Bone marrow (tissue), 2 donors: ENCODE measurements at regions not wholly inside any gene's neighbourhood (a gene's known extent, or its start where the extent isn't known, plus 50 kb on each side); places are given as distances from the start of the nearest gene placed in this dataset.

Experiments used
- DNase-seq, 2 donors: peaks; one replicate each; lab custom pipeline; 2025; lab: John Stamatoyannopoulos, UW

DNA sequence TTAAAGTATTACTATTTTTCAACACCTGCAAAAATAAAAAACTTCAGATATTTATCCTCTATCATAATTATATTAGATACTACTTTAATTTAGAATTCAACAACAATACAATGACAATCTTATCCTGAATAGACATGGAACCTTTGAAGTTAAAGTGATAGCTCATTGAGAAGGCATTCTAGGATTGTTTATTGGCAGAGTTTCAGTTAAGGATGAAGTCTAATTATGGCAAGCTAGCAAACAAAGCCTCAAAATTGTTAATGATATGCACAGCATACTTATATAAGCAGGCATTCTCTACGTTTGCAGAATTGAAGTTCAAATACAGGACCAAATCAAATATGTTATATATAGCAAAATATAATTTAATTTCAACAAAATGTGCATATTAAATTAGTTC lies 91.2 kb upstream of the ABI3BP start:
- DNase-seq, result no peak

DNA sequence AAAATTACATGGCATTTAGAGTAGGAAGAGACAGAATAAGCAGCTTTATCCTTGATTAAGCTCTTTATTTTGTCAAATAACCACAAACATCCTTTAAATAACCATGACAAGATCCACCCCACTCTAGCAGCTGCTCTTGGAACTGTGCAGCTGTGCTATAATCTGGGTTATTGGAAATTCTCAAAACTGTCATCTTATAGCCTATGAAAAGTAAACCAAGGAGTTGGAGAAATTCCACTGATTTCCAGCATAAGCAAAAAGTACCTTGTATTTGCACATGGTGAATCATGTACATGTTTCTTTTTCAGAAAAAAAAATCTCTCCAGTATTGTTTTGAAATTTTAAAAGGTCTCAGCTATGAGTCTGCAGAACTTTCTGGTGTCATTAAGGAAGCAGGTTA lies 88.8 kb upstream of the ABI3BP start:
- no peak for DNase-seq

DNA sequence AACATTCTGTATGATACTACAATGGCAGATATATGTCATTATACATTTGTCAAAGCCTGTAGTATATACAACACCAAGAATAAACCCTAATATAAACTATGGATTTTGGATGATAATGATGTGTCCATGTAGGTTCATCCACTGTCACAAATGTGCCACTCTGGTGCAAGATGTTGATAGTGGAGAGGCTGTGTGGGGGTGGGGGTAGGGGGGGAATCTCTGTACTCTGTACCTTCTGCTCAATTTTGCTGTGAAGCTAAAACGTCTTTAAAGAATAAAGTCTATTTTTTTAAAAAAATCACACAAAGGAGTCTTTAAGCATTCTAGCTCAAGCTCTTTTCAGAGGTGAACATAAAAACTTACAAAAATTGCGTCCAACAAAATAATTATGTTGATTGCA lies 88.2 kb upstream of the ABI3BP start:
- no peak for DNase-seq

DNA sequence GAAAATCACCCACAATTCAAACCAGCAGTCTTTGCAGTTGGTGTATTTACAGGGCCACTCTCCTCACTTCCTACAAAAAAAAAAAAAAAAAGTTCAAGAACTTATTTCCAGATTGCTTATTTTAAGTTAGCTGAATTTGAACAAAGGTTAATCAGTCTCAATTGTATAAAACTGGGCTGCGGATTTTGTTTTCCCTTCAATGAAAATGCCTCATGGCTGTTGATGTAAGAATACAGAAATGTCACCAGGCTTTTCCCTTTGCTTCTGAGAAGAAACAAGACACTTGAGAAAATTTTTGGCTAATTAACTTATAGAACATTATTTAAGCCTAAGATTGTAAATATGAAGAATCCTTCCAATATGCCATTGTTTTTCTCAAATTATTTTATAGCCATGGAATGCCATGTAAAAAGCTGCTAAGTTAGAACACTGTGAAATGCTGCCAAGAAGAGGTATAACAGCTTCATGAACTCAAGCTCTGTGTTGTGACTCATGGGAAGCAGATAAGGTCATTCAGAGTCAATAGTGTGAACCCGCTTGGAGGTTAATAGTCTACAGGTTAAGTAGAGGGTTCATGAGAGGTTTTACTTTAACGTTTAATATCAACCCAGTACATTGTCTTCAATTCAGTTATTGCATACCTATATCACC lies 84.3 kb upstream of the ABI3BP start:
- DNase-seq, result no peak

DNA sequence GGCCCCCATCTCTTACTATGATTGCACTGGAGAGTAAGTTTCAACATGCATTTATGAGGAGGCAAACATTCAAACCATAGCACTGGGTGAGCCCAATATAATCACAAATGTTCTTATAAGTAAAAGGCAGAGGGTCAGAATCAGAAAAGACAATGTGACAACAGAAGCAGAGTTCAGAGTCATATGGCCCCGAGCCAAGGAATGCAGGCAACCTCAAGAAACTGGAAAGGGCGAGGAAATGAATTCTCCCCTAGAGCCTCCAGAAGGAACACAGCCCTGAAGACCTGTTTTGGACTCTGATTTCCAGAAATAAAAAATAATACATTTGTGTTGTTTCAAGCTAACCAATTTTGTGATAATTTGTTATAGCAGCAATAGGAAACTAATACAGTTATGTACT lies 81.3 kb upstream of the ABI3BP start:
- DNase-seq, result no peak

DNA sequence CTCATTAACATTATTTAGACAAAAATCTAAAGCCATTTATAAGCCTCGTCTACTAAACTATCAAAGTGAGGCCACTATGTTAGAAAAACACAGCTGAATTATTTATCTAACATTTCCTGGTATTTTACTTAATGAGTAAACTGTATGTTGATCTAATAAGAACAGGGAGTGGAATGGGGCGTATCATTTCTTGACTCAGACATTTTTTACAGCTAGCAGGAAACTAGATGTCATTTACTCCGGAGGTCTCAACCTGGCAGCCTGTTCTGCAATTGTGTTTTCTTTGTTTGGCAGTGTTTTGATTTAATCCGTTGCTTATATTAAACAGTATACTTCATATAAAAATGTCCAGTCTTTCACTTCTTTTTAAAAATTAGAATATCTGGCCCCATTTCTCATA lies 79.1 kb upstream of the ABI3BP start:
- no peak for DNase-seq

DNA sequence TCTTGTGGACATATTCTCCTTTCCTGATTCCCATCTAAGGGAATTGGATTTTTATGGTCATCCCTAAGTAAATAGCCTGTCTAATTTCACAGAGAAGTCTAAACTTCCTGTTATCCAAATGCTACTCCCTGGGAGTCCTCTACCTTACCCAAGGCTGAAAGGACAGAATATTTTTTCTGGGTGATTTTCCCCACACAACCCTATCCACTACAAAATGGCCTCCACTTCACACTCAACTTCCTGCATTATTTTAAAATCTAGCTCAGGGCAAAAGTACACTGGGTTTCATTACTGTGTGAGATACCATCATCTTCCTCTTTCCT lies 77.5 kb upstream of the ABI3BP start:
- DNase-seq, result no peak

DNA sequence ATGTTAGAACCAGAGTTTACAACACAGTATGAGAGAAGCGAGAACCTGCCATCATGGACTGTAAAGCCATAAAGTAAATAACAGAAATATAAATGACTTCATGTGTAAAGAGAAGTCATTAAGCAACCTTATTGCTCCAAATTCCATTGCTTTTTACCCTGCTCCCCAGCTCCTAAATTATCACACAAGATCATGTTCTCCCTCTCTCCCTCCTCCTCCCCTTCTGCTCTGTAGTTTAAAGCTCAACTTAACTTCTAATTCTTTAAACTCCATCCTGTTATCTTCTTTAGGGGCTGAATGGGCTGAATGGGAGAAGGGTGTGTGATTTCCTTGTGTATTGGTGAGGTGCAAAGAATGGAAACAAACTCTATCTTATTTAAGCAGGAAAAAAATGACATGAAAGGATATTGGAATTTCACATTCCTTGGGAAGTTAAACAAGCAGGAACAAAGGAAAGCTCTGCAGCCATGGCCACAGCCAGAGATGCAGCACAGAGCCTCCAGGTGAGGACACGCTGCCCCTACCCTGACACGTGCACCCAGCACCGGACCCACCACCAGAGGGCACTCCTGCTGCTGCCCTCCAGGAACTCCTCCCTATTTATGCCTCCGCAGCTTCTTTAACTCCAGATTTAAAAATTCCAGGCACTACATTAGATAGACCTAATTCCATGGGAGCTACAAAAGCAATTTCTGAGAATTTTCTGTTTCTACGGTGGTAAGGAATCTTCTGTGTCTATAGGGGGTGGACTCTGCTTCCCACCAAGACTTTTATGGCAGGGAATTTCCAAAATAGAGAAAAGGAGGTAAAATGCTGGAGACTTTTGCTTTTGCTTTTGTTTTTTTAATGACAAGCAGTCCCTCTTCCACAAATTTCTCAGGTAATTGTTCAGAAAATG lies 76.9 kb upstream of the ABI3BP start:
- DNase-seq, result peak; percentile 1 to 37

DNA sequence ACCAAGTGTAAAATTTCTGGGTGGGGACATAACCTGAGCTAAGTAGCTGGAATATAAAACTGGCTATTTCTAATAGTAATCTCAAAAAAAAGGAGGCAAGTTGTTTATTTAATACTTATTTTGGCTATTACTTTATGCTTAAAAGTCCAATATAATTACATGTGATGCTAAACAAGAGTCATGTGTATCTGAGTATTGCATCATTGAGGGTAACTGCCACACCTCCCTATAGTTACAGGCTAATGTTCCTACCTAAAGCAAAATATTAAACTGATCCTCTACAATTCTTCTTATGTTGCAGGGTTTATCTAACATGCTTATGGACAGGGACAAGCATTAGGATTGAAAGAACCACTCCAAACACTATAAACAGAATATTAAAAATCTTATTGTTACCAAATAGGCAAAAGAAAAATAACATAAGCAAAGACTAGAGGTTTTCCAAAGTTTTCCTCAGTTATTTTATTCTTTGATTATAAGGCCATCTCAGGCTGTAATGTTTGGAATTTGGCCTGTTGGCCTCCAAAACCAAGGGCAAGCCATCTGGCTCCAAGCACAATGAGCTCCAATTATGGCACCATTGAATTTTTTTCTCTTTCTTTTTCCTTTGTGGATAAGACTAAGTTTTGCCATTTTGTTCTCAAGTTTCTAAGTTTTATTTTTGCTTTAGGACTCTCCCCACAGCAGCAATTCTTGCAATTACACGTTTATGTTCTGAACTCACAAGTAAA lies 75.8 kb upstream of the ABI3BP start:
- no peak for DNase-seq

DNA sequence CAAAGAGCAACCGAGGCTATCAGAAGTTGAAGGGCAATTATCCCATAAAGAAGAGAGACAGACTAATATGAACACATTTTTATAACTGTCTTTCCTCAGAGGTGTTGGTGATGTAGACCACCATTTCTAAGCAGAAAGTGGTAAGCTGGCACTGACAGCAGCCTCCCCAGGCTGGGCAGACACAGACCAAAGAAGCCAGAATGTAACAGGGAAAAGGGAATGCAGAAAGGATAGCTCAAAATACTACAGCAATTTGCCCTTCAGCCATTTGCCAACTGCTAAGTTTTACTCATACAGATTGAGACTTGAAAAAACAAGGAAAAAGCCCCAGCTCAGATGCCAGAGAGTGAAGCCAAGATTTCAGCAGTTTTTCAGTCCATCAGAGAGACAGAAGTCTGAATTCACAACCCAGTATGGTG lies 73.5 kb upstream of the ABI3BP start:
- no peak for DNase-seq

DNA sequence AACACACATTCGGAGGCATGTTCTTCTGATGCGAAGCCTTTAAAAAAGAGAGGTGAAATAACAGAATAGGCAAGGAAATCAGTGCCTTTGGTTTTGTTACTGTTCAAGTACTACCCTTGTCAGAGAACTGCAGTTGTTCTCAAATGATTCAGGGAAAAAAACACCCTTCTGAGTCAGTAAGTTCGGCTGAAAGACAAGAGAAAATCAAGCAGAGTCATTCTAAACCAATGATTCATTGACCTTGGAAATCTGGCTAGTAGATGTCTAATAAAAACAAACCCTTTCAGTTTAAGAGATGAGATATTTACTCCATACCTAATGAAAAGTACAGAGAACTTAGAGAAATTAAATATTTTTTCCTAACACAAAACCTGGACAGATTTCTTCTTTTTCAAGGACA lies 72.7 kb upstream of the ABI3BP start:
- no peak for DNase-seq

DNA sequence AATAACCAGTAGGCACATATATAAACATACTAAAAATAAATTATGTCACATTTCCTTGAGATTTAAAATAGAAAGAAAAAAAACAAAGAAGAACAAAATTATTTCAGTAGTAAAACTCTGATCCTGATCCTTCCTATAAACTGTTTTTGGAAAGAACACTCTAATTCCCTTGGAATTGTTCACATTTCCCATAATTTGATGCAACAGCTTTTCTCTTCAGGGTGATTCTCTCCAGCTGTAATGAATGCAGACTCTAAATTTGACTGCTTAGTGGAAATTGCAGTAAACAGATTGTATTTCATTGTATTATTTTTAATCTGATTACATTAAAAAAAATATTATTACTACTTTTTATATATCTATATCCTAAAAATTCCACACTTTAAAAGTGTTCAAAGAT lies 70.2 kb upstream of the ABI3BP start:
- DNase-seq, result no peak

DNA sequence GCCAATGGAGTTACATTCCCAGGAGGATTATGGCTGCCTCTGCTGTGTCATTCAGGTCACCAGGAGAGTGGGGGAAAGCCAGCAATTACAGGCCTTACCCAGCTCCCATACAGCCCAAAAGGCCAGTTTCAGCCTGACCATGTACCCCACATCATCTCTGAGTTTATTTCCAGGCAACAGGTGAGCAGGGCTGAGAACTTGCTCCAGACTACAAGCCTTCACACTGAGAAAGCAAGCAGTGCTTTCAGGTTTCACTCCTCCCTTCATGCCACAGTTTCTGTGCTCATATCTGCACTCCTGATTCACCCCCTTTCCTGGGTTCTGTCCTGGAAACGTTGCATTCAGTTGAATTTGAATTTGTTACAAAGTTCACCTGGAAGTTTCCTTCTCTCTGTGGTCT lies 68.1 kb upstream of the ABI3BP start:
- no peak for DNase-seq

DNA sequence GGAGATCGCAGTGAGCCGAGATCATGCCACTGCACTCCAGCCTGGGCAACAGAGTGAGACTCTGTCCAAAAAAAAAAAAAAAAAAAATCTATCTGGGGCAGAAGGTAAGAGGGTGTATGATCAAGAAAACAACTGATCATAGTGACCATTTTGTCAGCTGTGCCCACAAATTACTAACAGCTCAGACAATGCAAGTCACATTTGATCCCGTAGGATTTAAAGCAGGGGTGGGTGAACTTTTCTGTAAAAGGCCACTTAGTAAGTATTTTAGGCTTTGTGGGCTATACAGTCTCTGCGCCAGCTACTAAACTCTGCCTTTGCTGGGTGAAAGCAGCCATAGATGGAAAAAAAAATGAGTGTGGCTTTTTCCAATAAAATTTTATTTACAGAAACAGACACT lies 57.6 kb upstream of the ABI3BP start:
- DNase-seq, result no peak

DNA sequence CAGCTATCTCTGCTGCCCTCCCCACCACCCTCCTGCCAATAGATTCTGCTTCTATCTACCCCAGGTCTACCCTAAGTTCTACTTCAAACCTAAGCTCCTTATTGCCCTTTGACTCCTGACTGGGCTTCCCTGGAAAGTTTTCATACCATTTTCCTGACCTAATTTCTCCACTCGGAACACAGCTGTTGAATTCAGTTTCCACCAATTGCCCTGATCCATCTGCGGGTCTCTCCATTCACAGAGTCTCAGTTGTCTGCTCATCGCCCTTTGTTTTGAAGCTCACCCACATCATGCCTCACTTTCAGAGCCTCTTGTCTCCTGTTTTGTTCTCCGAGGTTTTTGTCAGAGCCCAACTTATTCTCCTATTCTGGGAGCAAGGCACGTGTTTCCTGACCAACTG lies 56.8 kb upstream of the ABI3BP start:
- no peak for DNase-seq

DNA sequence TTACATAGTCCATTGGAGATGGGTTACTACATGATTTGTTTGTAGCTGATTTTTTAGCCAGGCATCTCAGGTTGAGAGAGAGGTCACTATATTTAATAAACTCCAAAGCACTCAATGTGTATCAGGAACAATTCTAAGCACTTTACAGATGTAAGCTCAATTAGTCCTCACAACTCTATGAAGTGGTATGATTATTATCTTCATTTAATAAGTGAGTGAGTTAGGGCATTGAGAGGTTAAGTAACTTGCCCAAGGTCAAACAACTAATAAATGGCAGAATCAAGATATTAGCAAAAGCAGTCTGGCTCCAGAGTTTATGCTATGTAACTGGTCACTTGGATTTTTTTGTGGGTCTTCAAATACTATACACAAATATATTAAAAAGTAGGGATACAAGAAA lies 56.3 kb upstream of the ABI3BP start:
- DNase-seq, result no peak

DNA sequence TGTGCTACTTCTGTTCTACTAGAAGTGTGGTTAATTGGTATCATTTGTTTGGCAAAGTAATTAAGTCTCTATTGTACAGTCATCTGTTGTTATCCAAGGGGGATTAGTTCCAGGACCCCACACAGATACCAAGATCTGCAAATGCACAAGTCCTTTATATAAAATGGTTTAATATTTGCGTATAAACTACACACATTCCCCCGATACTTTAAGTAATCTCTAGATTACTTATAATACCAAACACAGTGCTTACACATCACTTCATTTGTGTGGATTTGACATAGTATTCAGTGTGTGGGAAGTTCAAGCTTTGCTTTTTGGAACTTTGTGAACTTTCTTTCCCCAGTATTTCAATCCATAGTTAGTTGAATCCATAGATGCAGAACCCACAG lies 50.5 kb upstream of the ABI3BP start:
- DNase-seq, result no peak

DNA sequence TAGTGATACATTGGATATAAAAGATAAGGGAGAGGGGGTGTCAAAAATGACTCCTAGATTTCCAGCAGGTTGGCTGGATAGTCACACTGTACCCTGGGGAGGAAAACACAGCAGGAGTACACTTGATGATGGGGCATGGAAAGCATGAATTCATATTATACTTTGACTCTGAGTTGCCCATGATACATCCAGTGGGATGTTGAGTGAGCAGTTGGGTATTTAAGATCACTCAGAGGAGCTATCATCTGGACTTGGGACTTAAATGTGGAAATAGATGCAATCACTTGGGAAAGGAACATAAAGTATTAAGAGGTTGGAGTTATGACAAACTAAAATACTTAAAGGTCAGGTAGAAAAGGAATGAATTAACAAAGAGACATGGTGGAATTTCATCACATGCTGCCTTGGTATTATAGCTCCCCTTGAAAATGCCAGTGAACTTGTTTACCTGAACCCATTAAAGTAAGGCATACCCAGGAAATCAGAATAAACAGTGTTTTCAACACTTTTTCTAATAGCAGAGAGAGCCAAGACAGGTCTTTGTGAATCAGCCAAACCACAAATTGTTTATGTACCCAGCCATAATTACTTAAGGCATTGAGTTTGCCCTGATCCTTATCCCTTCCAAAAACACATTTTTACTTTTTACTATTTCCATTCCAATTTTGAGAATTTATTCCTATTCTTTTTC lies 49.9 kb upstream of the ABI3BP start:
- no peak for DNase-seq
